HL-60 (cell line): ENCODE measurements at regions not wholly inside any gene's neighbourhood (a gene's known extent, or its start where the extent isn't known, plus 50 kb on each side); places are given as distances from the start of the nearest gene placed in this dataset.

Source experiments
- GABPA ChIP-seq: IDR thresholded peaks from 2 replicates; pipeline ENCODE4 v1.6.1; 2012; ENCODE audit warnings: low read depth
- POLR2AphosphoS5 ChIP-seq: IDR thresholded peaks from 2 replicates; pipeline ENCODE4 v1.6.1; 2012; ENCODE audit warnings: low read depth
- TF ChIP-seq, protein P1 (sequence below): IDR thresholded peaks from one replicate; pipeline ENCODE4 v1.5.1; 2011; ENCODE audit warnings: low read length, control low read depth, inconsistent platforms; ENCODE audit not compliant: insufficient read depth
- TF ChIP-seq, protein P2 (sequence below): IDR thresholded peaks from 2 replicates; pipeline ENCODE4 v1.6.1; 2012; ENCODE audit warnings: low read depth; ENCODE audit not compliant: insufficient replicate concordance

DNA sequence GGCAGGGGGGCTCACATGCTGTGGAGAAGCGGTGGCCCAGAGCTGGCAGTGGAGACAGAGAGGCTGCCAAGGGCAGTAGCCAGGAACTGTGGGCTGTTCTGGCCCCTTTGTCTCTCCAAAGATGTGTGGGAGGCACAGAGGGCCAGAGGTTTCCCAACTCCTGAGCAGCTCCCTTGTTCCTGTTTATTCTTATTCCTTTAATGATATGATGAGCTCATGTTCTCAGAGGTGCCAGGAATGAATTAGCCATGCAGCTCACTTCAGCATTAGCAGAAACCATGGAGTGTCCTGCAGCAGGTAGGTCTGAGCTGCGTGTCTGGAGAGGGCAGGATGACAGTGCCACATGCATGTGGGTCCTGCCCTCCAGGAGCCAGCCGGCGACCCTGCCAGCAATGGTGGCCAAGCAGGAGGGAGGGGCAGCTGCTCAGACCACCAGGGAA, 77.9 kb upstream of the FZD7 start:
- TF ChIP-seq, protein P1, sequence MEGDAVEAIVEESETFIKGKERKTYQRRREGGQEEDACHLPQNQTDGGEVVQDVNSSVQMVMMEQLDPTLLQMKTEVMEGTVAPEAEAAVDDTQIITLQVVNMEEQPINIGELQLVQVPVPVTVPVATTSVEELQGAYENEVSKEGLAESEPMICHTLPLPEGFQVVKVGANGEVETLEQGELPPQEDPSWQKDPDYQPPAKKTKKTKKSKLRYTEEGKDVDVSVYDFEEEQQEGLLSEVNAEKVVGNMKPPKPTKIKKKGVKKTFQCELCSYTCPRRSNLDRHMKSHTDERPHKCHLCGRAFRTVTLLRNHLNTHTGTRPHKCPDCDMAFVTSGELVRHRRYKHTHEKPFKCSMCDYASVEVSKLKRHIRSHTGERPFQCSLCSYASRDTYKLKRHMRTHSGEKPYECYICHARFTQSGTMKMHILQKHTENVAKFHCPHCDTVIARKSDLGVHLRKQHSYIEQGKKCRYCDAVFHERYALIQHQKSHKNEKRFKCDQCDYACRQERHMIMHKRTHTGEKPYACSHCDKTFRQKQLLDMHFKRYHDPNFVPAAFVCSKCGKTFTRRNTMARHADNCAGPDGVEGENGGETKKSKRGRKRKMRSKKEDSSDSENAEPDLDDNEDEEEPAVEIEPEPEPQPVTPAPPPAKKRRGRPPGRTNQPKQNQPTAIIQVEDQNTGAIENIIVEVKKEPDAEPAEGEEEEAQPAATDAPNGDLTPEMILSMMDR, result no peak
- TF ChIP-seq GABPA (no peak), POLR2AphosphoS5 (no peak)
- TF ChIP-seq, protein P2, sequence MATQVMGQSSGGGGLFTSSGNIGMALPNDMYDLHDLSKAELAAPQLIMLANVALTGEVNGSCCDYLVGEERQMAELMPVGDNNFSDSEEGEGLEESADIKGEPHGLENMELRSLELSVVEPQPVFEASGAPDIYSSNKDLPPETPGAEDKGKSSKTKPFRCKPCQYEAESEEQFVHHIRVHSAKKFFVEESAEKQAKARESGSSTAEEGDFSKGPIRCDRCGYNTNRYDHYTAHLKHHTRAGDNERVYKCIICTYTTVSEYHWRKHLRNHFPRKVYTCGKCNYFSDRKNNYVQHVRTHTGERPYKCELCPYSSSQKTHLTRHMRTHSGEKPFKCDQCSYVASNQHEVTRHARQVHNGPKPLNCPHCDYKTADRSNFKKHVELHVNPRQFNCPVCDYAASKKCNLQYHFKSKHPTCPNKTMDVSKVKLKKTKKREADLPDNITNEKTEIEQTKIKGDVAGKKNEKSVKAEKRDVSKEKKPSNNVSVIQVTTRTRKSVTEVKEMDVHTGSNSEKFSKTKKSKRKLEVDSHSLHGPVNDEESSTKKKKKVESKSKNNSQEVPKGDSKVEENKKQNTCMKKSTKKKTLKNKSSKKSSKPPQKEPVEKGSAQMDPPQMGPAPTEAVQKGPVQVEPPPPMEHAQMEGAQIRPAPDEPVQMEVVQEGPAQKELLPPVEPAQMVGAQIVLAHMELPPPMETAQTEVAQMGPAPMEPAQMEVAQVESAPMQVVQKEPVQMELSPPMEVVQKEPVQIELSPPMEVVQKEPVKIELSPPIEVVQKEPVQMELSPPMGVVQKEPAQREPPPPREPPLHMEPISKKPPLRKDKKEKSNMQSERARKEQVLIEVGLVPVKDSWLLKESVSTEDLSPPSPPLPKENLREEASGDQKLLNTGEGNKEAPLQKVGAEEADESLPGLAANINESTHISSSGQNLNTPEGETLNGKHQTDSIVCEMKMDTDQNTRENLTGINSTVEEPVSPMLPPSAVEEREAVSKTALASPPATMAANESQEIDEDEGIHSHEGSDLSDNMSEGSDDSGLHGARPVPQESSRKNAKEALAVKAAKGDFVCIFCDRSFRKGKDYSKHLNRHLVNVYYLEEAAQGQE, result no peak
